GM18499 (cell line): ENCODE measurements at regions not wholly inside any gene's neighbourhood (a gene's known extent, or its start where the extent isn't known, plus 50 kb on each side); places are given as distances from the start of the nearest gene placed in this dataset.
"Not testable (repeated sequence)": the region's sequence is repeated elsewhere in the genome, so short reads cannot be mapped to it uniquely, and the experiment has no call there.

Experiments used
- ATAC-seq: cut with Tn5 transposase; IDR thresholded peaks from one replicate; pipeline ENCODE4 v1.9.1; 2021; ENCODE audit warnings: moderate number of reproducible peaks; ENCODE audit not compliant: insufficient read depth, unreplicated experiment

DNA sequence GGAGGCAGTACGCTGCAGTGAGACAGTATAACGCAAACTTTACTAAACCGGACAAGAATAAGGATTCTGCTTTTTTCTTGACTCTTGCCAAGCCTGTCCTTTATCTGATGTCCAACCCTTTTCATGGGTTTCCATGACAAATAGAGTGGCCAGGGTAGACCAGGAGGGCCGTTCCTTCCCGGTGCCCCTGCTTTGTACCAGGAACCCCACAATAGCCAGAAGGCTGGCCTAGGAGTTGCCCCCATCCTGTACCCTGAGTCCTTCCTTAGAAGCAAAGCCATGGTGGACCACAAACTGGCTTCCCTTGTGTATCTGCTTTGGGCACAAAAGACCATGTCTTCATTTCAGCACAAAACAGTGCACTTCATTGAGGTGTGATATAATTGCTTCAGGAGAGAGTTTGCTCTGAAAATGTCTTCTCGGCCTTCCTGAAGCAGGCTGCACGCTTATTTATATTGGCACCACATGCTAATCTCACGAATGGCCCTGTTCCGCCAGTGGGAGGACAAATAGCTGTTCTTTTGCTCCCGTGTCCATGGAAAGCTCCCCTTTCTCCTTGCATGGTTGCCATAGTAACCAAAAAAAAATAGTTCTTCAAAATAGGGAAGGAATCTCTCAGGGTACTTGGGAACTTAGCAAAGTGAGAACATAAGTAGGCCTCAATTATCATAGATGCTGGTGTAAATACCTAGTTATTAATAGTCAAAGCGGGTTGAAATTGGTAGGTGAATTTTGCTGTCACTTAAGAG is 222.1 kb downstream of the ZIC5 start:
- no peak for ATAC-seq

- no peak for ATAC-seq
These were observed 224.2 kb downstream of the ZIC5 start for GRCh38 chr13:99747403-99747710.

DNA sequence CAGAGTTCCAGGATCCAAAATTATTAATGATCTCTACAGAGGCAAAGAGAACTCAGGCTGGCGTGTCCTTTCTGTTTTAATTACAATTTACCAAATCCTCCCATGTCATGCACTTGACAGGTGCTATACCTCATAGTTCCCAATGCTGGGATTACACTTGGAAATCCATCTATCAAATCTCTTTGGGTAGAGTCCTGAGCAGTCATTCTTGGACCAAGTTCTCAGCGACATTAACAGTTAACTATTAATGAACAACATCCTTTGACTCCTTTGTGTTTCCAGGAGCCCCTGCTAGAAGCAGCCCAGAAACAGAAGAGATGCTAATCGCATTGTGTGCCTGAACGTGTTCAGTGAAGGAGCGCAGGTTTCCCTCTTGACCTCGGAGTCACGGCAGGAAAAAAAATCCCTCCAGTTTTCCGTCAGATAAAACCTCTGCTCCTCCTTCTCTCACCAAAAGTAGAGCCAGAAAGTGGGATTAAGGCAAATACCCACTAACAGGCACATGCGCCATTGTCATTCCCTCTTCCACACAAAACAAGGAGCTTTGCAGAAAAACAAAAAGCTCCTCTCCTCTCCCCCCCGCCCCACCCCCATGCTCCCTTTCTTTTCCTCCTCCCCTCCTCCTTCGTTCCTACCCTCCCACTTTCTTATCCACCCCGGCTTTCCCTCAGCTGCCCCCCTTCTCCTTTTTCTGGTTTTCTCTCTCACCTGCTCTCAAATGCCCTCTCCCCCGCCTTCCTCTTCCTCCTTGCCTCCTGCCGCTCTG is 224.7 kb downstream of the ZIC5 start:
- no peak for ATAC-seq

DNA sequence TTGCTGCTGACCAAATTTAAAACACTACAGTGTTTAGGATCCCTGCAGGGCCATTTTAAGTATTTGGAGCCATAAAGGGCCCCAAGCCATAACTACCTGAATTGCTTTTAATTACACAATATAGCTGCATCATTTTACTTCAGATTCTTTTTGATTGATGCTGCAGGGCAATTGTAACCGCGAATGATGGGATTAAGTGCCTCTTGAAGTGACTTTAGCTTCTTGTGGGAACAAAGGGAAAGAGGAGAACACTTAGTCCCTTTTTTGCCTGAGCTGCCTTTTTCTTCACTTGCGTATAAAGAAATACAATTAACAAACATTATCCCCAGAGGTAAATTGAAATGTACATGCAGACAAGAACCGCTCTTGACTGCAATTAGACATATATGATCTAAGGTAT is 228.5 kb downstream of the ZIC5 start:
- ATAC-seq = no peak

- no peak for ATAC-seq
These were observed 229.6 kb downstream of the ZIC5 start for GRCh38 chr13:99741960-99742359.

GRCh38 chr13:99740251-99740979 is 231.2 kb downstream of the ZIC5 start:
- no peak for ATAC-seq

- no peak for ATAC-seq
These were observed 232.9 kb downstream of the ZIC5 start for GRCh38 chr13:99738626-99739025.

- ATAC-seq = no peak
These were observed 233.9 kb downstream of the ZIC5 start for GRCh38 chr13:99737481-99738245.

- no peak for ATAC-seq
These were observed 235.0 kb downstream of the ZIC5 start for GRCh38 chr13:99736541-99736940.

DNA sequence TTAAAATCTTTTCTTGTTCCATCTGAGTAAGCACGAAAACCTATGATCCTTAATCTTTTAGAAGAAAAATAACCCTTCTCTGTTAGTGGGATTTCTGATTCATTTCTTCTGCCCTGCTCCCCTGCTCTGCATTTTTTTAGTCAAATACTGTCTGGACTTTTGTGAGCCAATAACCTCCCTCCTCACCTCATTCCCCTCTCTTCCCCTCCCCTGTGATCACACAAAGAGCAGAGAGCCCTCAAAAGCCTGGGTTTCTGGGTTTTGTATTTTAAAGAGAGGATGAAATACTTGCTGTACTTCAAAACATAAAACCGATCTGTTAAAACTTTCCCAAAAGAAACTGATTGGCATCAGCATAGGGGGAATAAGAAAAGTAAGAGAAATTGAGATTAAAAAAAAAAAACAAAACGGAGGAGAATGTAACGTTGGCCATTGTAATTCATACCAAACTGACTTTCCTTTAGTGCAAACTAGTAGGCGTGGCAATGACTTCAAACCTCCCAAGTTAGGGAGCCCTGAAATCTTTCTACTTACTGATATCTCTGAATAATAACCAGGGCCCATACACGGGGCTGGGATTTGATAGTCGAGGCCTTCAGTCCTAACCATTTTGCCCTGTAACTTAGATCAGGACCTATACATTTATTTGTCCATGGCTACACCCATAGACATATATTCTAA is 232.9 kb downstream of the TM9SF2 start:
- ATAC-seq = no peak

DNA sequence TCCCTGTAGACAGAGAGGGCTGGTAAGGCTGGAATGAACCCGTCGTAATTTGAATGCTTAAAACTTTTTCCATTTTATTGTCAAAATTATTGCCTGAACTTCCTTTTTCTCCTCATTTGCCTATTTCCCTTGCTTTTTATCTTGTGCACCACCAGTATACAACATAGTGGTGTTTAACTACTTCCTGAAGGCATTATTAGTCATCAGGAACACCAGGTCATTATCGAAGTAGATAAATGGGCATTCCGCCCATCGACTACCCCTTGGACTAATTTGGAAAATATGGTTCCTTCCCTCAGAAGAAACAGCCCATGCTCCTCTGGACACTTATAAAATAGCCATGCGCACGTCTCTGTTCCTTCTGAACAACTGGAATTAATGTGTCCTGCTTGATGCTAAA is 232.1 kb downstream of the TM9SF2 start:
- no peak for ATAC-seq

DNA sequence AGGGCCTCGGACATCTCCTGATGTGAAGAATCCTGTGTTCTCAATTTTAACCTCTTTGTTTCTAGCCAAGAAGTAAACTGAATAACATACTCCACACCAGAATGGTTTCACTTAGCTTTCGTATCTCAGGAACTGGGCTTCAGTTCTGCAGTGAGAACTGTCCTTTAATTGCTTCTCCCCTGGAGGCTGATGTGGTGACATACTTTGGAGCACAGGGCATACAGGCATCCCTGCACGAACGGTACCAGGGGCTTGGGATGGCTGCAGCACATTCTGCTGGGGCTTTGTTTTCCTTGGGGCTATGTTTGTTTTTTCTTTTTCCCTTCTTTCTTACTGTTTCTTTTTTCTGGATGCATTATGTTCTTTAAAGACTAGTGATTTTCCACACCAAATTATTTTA is 230.5 kb downstream of the TM9SF2 start:
- no peak for ATAC-seq

GRCh38 chr13:99730403-99730802 is 229.1 kb downstream of the TM9SF2 start:
- no peak for ATAC-seq

GRCh38 chr13:99729745-99730144 is 228.5 kb downstream of the TM9SF2 start:
- no peak for ATAC-seq

DNA sequence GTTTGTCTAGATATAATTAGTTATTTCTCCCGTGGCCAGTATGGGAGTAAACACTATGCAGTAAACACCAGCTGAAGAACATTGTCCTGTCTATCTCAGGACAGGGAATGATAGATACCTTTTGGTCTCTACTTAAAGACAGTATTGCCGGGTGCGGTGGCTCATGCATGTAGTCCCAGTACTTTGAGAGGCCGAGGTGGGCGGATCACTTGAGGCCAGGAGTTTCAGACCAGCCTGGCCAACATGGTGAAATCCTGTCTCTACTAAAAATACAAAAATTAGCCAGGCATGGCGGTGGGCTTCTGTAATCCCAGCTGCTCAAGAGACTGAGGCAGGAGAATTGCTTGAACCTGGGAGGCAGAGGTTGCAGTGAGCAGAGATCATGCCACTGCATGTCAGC is 226.4 kb downstream of the TM9SF2 start:
- not testable (repeated sequence) for ATAC-seq

DNA sequence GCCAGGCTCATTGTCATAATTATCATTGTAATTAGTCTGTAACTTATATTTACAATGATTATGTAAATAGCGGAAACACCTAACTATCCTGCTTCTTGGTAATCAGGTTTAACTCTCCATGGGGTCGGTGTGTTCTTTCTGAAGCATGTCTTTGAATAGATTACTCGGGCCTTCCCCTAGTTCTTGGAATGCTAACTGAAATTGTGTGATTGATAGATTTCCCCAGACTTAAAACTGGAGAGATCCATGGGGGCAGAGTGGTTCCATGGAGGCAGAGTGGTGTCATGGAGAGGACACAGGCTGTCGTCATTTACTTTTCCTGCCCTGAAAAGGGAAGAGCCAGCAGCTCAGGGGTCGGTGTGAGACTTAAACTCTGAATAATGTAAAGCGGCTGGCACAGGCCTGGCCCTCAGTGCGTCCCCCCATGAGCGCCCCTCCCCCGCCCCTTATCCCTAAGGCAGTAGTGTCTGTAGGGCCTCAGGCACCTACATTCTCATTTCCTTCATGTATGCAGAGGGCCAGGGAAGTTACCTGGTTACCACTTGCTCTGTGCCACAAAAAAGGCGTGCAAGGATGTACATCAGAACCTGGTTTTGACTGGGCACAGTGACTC is 225.1 kb downstream of the TM9SF2 start:
- no peak for ATAC-seq

DNA sequence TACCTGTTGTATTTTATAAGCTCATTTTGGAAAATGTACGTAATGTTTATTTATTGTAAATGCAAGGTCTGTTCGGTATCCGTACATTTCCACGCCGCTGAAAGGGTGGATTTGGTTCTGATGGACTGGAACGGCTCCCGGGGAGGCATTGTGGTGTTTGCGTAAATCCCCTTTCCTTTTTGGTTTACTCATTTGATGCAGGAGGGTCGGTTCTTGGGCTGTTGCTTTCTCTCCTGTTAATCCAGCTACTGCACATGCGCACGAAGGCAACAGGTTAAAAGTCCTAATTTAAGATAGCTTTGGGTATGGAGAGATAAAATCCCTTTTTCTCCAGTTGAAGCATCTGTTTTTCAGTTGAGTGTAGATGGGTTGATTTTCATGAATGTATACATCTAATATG is 224.4 kb downstream of the TM9SF2 start:
- no peak for ATAC-seq

- no peak for ATAC-seq
These were observed 223.6 kb downstream of the TM9SF2 start for GRCh38 chr13:99724633-99725517.

DNA sequence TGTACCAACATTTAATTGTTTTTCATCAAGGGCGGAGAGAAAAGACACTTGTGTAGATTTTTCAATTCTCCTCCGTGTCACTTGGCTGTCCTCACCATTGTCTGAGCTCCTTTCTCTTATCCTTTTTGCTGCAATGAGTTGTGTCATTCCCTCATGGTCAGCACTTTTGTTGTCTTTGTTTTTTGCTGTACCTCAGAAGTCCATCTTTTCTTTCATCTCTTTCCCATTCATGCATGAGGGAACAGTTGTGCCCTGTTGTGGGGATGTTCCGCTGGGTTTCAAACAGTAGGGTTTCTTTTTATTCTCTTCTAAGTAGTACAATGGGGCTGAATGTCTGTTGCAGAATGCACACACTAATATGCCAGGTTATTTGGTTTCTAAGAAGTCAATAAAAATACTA is 222.6 kb downstream of the TM9SF2 start:
- no peak for ATAC-seq
